ENCODE measurements at regions not wholly inside any gene's neighbourhood (a gene's known extent, or its start where the extent isn't known, plus 50 kb on each side); places are given as distances from the start of the nearest gene placed in this dataset.

- TF ChIP-seq ZSCAN21 (CRISPR knock-in tag; IDR thresholded peaks at IDR 0.05; ENCODE audit: borderline replicate concordance) (0 out of 2 replicates have a peak, but pooled peaks have one; percentile 78), HMGXB3 (CRISPR knock-in tag; IDR thresholded peaks at IDR 0.05; ENCODE audit: borderline replicate concordance) (no peak), ELF3 (CRISPR knock-in tag; IDR thresholded peaks at IDR 0.05) (peak; percentile 80), HNF4G (IDR thresholded peaks at IDR 0.05; ENCODE audit: borderline replicate concordance, low read depth, low read length) (peak; percentile 50), HNF4G (CRISPR knock-in tag; IDR thresholded peaks at IDR 0.05; ENCODE audit: borderline replicate concordance, low read depth) (no peak), ELK4 (CRISPR knock-in tag; IDR thresholded peaks at IDR 0.05; ENCODE audit: borderline replicate concordance) (no peak), CHD4 (IDR thresholded peaks at IDR 0.05; ENCODE audit: borderline replicate concordance, low read length) (0 out of 2 replicates have a peak, but pooled peaks have one; percentile 34), HES4 (CRISPR knock-in tag; IDR thresholded peaks at IDR 0.05; ENCODE audit: borderline replicate concordance) (peak; percentile 30; the same call in 1 of the 2 replicates), SKIL (CRISPR knock-in tag; IDR thresholded peaks at IDR 0.05; ENCODE audit: borderline replicate concordance) (peak; percentile 92), MAFF (IDR thresholded peaks at IDR 0.05; ENCODE audit: low read depth, low read length) (no peak), THAP7 (CRISPR knock-in tag; IDR thresholded peaks at IDR 0.05) (no peak), MLX (CRISPR knock-in tag; IDR thresholded peaks at IDR 0.05) (peak; percentile 70), CREBL2 (CRISPR knock-in tag; IDR thresholded peaks at IDR 0.05; ENCODE audit: borderline replicate concordance) (0 out of 2 replicates have a peak, but pooled peaks have one; percentile 63), ZNF275 (CRISPR knock-in tag; IDR thresholded peaks at IDR 0.05; ENCODE audit: borderline replicate concordance) (no peak), FOXO1 (CRISPR knock-in tag; IDR thresholded peaks at IDR 0.05) (peak; percentile 40; the same call in 1 of the 2 replicates), ATF4 (CRISPR knock-in tag; IDR thresholded peaks at IDR 0.05) (peak in 1 of 2 experiments; percentile 51; a peak in 1 of 4 replicates), ESRRA (CRISPR knock-in tag; IDR thresholded peaks at IDR 0.05; ENCODE audit: low read depth) (peak; percentile 51; the same call in 1 of the 2 replicates)
These were observed 60.1 kb upstream of the GSE1 start (continued) for GRCh38 chr16:85552980-85553435.
